B cell (primary cell): ENCODE measurements at regions not wholly inside any gene's neighbourhood (a gene's known extent, or its start where the extent isn't known, plus 50 kb on each side); places are given as distances from the start of the nearest gene placed in this dataset.

Source experiments
- ATAC-seq: fragments of 200-7000 bp; cut with Tn5 transposase; one replicate; pipeline ENCODE4 v1.10.0; 2021; ENCODE audit warnings: low read depth, mild to moderate bottlenecking, moderate number of reproducible peaks, moderate library complexity
- CTCF ChIA-PET: fragments of 350-600 bp; sonication (Branson Sonifier 250); formaldehyde crosslinking; loops from one replicate; lab custom pipeline; 2021; ENCODE audit warnings: antibody characterized with exemption, inconsistent platforms; lab: Charles Lee
- POLR2A ChIA-PET: fragments of 350-600 bp; sonication (Branson Sonifier 250); formaldehyde crosslinking; loops from one replicate; lab custom pipeline; 2021; ENCODE audit warnings: antibody characterized with exemption; lab: Charles Lee
- DNase-seq: peaks from one replicate; pipeline ENCODE4 v3.0.0; 2013
- H2AFZ ChIP-seq: 2 replicates; pipeline ENCODE4 v1.6.1; 2012; ENCODE audit warnings: mild to moderate bottlenecking, low read depth, low read length; ENCODE audit not compliant: insufficient read depth, poor library complexity, severe bottlenecking
- H3K27ac ChIP-seq, 2 donors: 1 replicate in 1 of 2; 2 replicates in 1 of 2; pipeline ENCODE4 v1.5.1; 2012 to 2013; ENCODE audit warnings: low read length in 2 of 2, mild to moderate bottlenecking in 2 of 2, moderate library complexity in 1 of 2
- H3K27me3 ChIP-seq, 4 experiments: fragments of 200-600 bp in 1 of 4; sonication (generic) in 1 of 4; replicated peaks in 1 of 4; 1 replicate in 2 of 4; 2 replicates in 2 of 4; pipeline versions ENCODE4 v1.6.1 to v1.7.0; 2013 to 2016; ENCODE audit warnings: low read length in 3 of 4, mild to moderate bottlenecking in 2 of 4, mixed read lengths in 1 of 4, moderate library complexity in 1 of 4; ENCODE audit not compliant: insufficient read depth in 4 of 4, control insufficient read depth in 3 of 4; ENCODE audit errors: control extremely low read depth in 1 of 4
- H3K36me3 ChIP-seq, 2 experiments: replicated peaks in 1 of 2; 1 replicate in 1 of 2; 2 replicates in 1 of 2; pipeline versions ENCODE4 v1.6.1 to v1.7.1; 2013; ENCODE audit warnings: low read length in 1 of 2; ENCODE audit not compliant: insufficient read depth in 2 of 2, control insufficient read depth in 1 of 2; ENCODE audit errors: control extremely low read depth in 1 of 2, extremely low read depth in 1 of 2
- H3K4me1 ChIP-seq, 2 donors: fragments of 200-600 bp in 1 of 2; sonication (generic) in 1 of 2; 1 replicate in 1 of 2; 2 replicates in 1 of 2; pipeline versions ENCODE4 v1.5.1 to v1.6.1; 2013 to 2017; ENCODE audit warnings: low read length in 2 of 2; ENCODE audit not compliant: control insufficient read depth in 2 of 2, insufficient read depth in 2 of 2
- H3K4me2 ChIP-seq: replicated peaks from 2 replicates; pipeline ENCODE3; 2012; ENCODE audit warnings: mild to moderate bottlenecking, low read depth, low read length; ENCODE audit not compliant: poor library complexity, severe bottlenecking
- H3K4me3 ChIP-seq, 5 experiments: fragments of 200-600 bp in 1 of 5; sonication (generic) in 1 of 5; 1 replicate in 3 of 5; 2 replicates in 2 of 5; pipeline versions ENCODE4 v1.5.1 to v1.7.0; 2011 to 2016; ENCODE audit warnings: low read length in 4 of 5, mild to moderate bottlenecking in 4 of 5, low read depth in 2 of 5, control low read depth in 1 of 5, moderate library complexity in 1 of 5; ENCODE audit not compliant: insufficient read depth in 1 of 5; ENCODE audit errors: control extremely low read depth in 1 of 5, extremely low read depth in 1 of 5
- H3K79me2 ChIP-seq: fragments of 200-600 bp; sonication (generic); one replicate; pipeline ENCODE4 v1.6.0; 2016; ENCODE audit warnings: low read length; ENCODE audit not compliant: control insufficient read depth, insufficient read depth
- H3K9ac ChIP-seq: fragments of 200-600 bp; sonication (generic); 2 replicates; pipeline ENCODE4 v1.6.1; 2017; ENCODE audit warnings: mild to moderate bottlenecking, low read length, moderate library complexity
- H3K9me3 ChIP-seq, 3 donors: one replicate each; pipeline versions ENCODE4 v1.6.1 to v1.7.1; 2013; ENCODE audit warnings: low read length in 2 of 3; ENCODE audit not compliant: control insufficient read depth in 2 of 3, insufficient read depth in 1 of 3; ENCODE audit errors: control extremely low read depth in 1 of 3
- H4K20me1 ChIP-seq: 2 replicates; pipeline ENCODE4 v1.6.0; 2012; ENCODE audit warnings: mild to moderate bottlenecking, low read length; ENCODE audit not compliant: insufficient read depth, control insufficient read depth, poor library complexity, severe bottlenecking
- H3K27ac Mint-ChIP-seq: one replicate; pipeline ENCODE4 v1.8.0; 2021; ENCODE audit warnings: mixed read lengths
- H3K27me3 Mint-ChIP-seq: one replicate; pipeline ENCODE4 v1.8.0; 2021; ENCODE audit warnings: mixed read lengths
- H3K4me1 Mint-ChIP-seq: one replicate; pipeline ENCODE4 v1.8.0; 2021; ENCODE audit warnings: mixed read lengths
- H3K4me3 Mint-ChIP-seq: one replicate; pipeline ENCODE4 v1.8.0; 2021; ENCODE audit warnings: mixed read lengths
- H3K9me3 Mint-ChIP-seq: one replicate; pipeline ENCODE4 v1.8.0; 2022; ENCODE audit warnings: mixed read lengths; ENCODE audit not compliant: insufficient read depth
- EZH2 ChIP-seq: IDR thresholded peaks from 2 replicates; pipeline ENCODE4 v1.6.1; 2012; ENCODE audit warnings: borderline replicate concordance, low read depth, mild to moderate bottlenecking, moderate library complexity, low read length; ENCODE audit not compliant: insufficient read depth, poor library complexity, severe bottlenecking
- WGBS: methylation state at CpG from one replicate; pipeline ENCODE4 v1.1.5; 2013; ENCODE audit warnings: missing lambda C conversion rate; ENCODE audit not compliant: insufficient coverage; 5-methylcytosine and 5-hydroxymethylcytosine counted together
- intact Hi-C: fragments of 100-400 bp; cut with micrococcal nuclease; formaldehyde crosslinking; loops from one replicate; pipeline ENCODE4 v1.10.0; 2022
- TF ChIP-seq, protein P1 (sequence below): fragments of 200-600 bp; IDR thresholded peaks from one replicate; pipeline ENCODE4 v1.8.0; 2022; ENCODE audit warnings: antibody characterized with exemption, mild to moderate bottlenecking

DNA sequence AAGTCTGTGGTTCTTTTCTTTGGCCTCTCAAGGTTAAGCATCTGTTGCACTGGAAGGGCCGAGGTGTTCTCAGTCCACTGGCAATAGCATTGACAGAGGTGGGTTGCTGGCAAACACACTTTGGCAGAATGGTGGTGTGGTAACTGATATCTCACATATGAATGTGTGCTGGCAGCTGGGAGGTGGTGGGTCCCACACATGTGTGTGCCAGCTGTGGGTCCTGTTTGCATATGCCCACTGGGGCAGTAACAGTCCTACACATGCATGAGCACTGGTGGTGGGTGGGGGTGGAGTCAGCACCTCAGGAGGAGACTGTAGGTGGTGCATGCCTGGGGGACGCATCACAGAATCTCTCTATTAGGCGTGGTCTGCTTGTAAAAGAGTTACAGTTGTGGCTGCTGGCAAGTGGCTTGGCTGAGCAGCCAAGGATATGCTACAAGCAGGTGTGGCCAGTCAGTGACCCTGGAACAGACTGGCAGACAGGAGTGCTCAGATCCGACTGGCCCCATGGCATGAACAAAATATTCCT lies 934.3 kb downstream of the GRIK2 start:
- Histone ChIP-seq H3K4me1 (no peaks in the 10 kb centered on the region), H3K27me3 (no peaks in the 10 kb centered on the region), H3K9ac (no peak overlapping the region), H2AFZ (no peak overlapping the region), H3K9me3 (peaks cover 0 to 8% (median 0%) of the 10 kb centered on the region in 3 donors), H3K4me2 (no peak overlapping the region), H3K36me3 (no peaks in the 10 kb centered on the region), H3K27ac (no peak overlapping the region), H4K20me1 (no peaks in the 10 kb centered on the region), H3K4me3 (no peak overlapping the region), H3K79me2 (no peaks in the 10 kb centered on the region)
- POLR2A ChIA-PET = no interaction called here
- no peak overlapping the region for H3K27ac Mint-ChIP-seq
- no peaks in the 10 kb centered on the region for H3K4me1 Mint-ChIP-seq
- TF ChIP-seq EZH2 = no peak
- TF ChIP-seq, protein P1, sequence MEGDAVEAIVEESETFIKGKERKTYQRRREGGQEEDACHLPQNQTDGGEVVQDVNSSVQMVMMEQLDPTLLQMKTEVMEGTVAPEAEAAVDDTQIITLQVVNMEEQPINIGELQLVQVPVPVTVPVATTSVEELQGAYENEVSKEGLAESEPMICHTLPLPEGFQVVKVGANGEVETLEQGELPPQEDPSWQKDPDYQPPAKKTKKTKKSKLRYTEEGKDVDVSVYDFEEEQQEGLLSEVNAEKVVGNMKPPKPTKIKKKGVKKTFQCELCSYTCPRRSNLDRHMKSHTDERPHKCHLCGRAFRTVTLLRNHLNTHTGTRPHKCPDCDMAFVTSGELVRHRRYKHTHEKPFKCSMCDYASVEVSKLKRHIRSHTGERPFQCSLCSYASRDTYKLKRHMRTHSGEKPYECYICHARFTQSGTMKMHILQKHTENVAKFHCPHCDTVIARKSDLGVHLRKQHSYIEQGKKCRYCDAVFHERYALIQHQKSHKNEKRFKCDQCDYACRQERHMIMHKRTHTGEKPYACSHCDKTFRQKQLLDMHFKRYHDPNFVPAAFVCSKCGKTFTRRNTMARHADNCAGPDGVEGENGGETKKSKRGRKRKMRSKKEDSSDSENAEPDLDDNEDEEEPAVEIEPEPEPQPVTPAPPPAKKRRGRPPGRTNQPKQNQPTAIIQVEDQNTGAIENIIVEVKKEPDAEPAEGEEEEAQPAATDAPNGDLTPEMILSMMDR = no peak
- intact Hi-C loops = no loop called here
- H3K9me3 Mint-ChIP-seq = peaks cover 2% of the 10 kb centered on the region
- CTCF ChIA-PET = no interaction called here
- ATAC-seq (no peak), DNase-seq (no peak)
- no peaks in the 10 kb centered on the region for H3K27me3 Mint-ChIP-seq
- WGBS = 87% methylated on average over 4 of the region's 4 CpGs
- no peak overlapping the region for H3K4me3 Mint-ChIP-seq

DNA sequence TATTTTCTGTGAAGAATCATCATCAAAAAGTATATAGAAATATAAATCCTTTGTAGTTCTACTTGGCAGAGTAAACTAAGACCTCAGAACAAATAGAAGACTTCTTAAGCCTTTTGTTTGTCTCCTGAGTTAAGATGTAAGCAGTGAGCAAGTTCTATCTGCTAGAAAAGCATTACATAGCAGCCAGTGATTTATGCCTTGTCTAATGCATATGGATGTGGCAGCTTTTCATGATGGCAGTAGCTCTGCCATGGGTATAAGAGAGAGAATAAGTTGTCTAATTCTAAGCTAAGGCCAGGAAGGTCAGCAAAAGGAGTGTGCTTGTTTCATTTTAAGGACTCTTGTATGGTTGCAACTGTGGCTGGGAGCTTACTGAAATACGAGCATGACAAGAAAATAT lies 920.2 kb downstream of the GRIK2 start:
- no peaks in the 10 kb centered on the region for H3K27me3 Mint-ChIP-seq
- no peaks in the 10 kb centered on the region for H3K4me1 Mint-ChIP-seq
- no peaks in the 10 kb centered on the region for H3K9me3 Mint-ChIP-seq
- H3K4me1 ChIP-seq = no peaks in the 10 kb centered on the region
- no peak overlapping the region for H3K4me2 ChIP-seq
- H3K4me3 Mint-ChIP-seq = no peak overlapping the region
- ChIA-PET POLR2A (no interaction called here), CTCF (no interaction called here)
- peaks cover 0 to 1% (median 0%) of the 10 kb centered on the region in 3 donors for H3K9me3 ChIP-seq
- H3K4me3 ChIP-seq = no peak overlapping the region
- no peak overlapping the region for H3K9ac ChIP-seq
- intact Hi-C loops = no loop called here
- ATAC-seq (no peak), DNase-seq (no peak)
- no peaks in the 10 kb centered on the region for H3K27me3 ChIP-seq
- H3K36me3 ChIP-seq = no peaks in the 10 kb centered on the region
- no peak overlapping the region for H3K27ac Mint-ChIP-seq
- H4K20me1 ChIP-seq = no peaks in the 10 kb centered on the region
- no peak overlapping the region for H3K27ac ChIP-seq
- no peaks in the 10 kb centered on the region for H3K79me2 ChIP-seq
- TF ChIP-seq EZH2 = no peak
- TF ChIP-seq, protein P1 = no peak
- no peak overlapping the region for H2AFZ ChIP-seq
- no CpG with 5 or more reads among the region's 1 CpG for WGBS
